NB4 (cell line): ENCODE measurements at regions not wholly inside any gene's neighbourhood (a gene's known extent, or its start where the extent isn't known, plus 50 kb on each side); places are given as distances from the start of the nearest gene placed in this dataset.

Experiments used
- MYC ChIP-seq: IDR thresholded peaks from 2 replicates; pipeline ENCODE4 v1.6.1; 2011; ENCODE audit warnings: low read depth, low read length
- POLR2A ChIP-seq: IDR thresholded peaks from 2 replicates; pipeline ENCODE4 v1.6.1; 2011; ENCODE audit warnings: mild to moderate bottlenecking; ENCODE audit not compliant: insufficient read length; ENCODE audit errors: extremely low read depth
- TF ChIP-seq, protein P1 (sequence below): IDR thresholded peaks from one replicate; pipeline ENCODE4 v1.5.1; 2012; ENCODE audit warnings: low read depth, low read length
- TF ChIP-seq, protein P2 (sequence below): IDR thresholded peaks from 2 replicates; pipeline ENCODE4 v1.6.1; 2011; ENCODE audit warnings: low read depth, low read length

GRCh38 chr2:238509151-238509835, 82.6 kb downstream of the ASB1 start:
- TF ChIP-seq, protein P1, sequence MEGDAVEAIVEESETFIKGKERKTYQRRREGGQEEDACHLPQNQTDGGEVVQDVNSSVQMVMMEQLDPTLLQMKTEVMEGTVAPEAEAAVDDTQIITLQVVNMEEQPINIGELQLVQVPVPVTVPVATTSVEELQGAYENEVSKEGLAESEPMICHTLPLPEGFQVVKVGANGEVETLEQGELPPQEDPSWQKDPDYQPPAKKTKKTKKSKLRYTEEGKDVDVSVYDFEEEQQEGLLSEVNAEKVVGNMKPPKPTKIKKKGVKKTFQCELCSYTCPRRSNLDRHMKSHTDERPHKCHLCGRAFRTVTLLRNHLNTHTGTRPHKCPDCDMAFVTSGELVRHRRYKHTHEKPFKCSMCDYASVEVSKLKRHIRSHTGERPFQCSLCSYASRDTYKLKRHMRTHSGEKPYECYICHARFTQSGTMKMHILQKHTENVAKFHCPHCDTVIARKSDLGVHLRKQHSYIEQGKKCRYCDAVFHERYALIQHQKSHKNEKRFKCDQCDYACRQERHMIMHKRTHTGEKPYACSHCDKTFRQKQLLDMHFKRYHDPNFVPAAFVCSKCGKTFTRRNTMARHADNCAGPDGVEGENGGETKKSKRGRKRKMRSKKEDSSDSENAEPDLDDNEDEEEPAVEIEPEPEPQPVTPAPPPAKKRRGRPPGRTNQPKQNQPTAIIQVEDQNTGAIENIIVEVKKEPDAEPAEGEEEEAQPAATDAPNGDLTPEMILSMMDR = no peak
- TF ChIP-seq POLR2A (no peak), MYC (no peak)
- TF ChIP-seq, protein P2, sequence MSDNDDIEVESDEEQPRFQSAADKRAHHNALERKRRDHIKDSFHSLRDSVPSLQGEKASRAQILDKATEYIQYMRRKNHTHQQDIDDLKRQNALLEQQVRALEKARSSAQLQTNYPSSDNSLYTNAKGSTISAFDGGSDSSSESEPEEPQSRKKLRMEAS = no peak
